Adrenal gland (tissue), 9 donors: ENCODE measurements at regions not wholly inside any gene's neighbourhood (a gene's known extent, or its start where the extent isn't known, plus 50 kb on each side); places are given as distances from the start of the nearest gene placed in this dataset.

Experiments used
- DNase-seq, 7 donors: peaks; one replicate each; pipeline ENCODE4 v3.0.0-alpha.2; 2019 to 2020
- H3K27ac ChIP-seq, 5 donors: fragments of 200-600 bp; sonication (generic) in 4 of 5; 1 replicate in 3 of 5; 2 replicates in 2 of 5; pipeline versions ENCODE4 v1.5.1 to v1.8.0; 2016 to 2020; ENCODE audit warnings: mild to moderate bottlenecking in 1 of 5
- H3K27me3 ChIP-seq: fragments of 200-600 bp; 2 replicates; pipeline ENCODE4 v1.8.0; 2021
- H3K36me3 ChIP-seq, 2 donors: fragments of 200-600 bp; replicated peaks in 1 of 2; 1 replicate in 1 of 2; 2 replicates in 1 of 2; pipeline versions ENCODE4 v1.5.1 to v1.8.0; 2018 to 2022
- H3K4me1 ChIP-seq, 2 donors: fragments of 200-600 bp; replicated peaks in 1 of 2; 1 replicate in 1 of 2; 2 replicates in 1 of 2; pipeline versions ENCODE4 v1.5.1 to v1.8.0; 2018 to 2021
- H3K4me3 ChIP-seq, 4 donors: fragments of 200-600 bp; sonication (generic) in 3 of 4; one replicate each; pipeline ENCODE4 v1.5.1; 2016 to 2018
- H3K9me3 ChIP-seq, 3 donors: fragments of 200-600 bp; sonication (generic) in 1 of 3; replicated peaks in 1 of 3; 1 replicate in 2 of 3; 2 replicates in 1 of 3; pipeline versions ENCODE4 v1.5.1 to v1.8.0; 2016 to 2021
- CTCF ChIP-seq, 6 experiments: fragments of 450-650 bp in 4 of 6; fragments of 200-600 bp in 2 of 6; sonication (generic) in 1 of 6; IDR thresholded peaks; 1 replicate in 5 of 6; 2 replicates in 1 of 6; pipeline versions ENCODE4 v1.5.1 to v1.8.0; 2016 to 2021; ENCODE audit warnings: antibody characterized with exemption in 6 of 6, mild to moderate bottlenecking in 2 of 6, moderate library complexity in 1 of 6
- POLR2A ChIP-seq, 2 donors: fragments of 450-650 bp; IDR thresholded peaks; one replicate each; pipeline ENCODE4 v1.6.1; 2017; ENCODE audit warnings: antibody characterized with exemption in 2 of 2, mild to moderate bottlenecking in 2 of 2, moderate library complexity in 1 of 2
- WGBS, 4 donors: extraction: QIAGEN DNeasy Blood & Tissue Kit in 2 of 4; methylation state at CpG; one replicate each; pipeline versions ENCODE4 v1.1.5 to v1.1.7; 2013 to 2017; 5-methylcytosine and 5-hydroxymethylcytosine counted together
- intact Hi-C, 2 donors: fragments of 100-400 bp; cut with DNase I; formaldehyde crosslinking; loops; one replicate each; pipeline versions ENCODE4 v1.14.1 to v1.15.0; 2022 to 2023
- donor health status: healthy with polysubstance abuse.
- donor health status: Bipolar disorder and iron deficiency.
- donor health status: DM: yes; HTN: yes; CAD: no.
- donor health status: DM: no; HTN: no; CAD: no.
- donor health status: DM: no; HTN: no; CAD: no.

DNA sequence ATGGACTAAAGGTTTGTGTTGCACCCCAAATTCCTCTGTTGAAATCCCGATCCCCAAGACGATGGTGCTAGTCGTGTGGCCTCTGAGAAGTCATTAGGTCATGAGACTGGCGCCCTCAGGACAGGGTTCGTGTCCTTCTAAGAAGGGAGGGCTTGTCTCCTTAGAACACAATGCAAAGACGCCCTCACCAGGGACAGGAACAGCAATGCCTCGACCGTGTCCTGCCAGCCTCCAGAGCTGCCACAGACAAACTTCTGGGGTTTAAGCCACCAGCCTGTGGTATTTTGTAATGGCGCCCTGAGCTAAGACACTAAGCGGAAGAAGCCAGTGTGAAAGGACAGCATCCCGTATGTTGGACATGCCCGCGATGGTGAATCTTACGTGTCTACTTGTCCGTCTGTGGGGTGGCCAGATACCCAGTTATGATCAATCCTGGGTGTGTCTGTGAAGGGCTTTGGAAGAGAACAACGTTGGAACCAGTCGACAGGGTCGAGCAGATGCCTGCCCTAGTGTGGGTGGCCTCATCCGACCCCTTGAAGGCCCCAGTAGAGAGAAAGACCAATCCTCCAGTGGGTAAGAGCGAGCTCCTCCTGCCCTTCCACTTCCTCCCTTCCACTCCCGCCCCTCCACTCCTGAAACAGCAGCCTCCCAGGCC, 279.2 kb upstream of the IRX2 start:
- TF ChIP-seq CTCF (IDR thresholded peaks at IDR 0.05): no peak
- no peak for TF ChIP-seq POLR2A (IDR thresholded peaks at IDR 0.05)
- Histone ChIP-seq H3K27me3 (no peaks in the 10 kb centered on the region), H3K36me3 (no peaks in the 10 kb centered on the region), H3K9me3 (no peaks in the 10 kb centered on the region), H3K27ac (no peak overlapping the region), H3K4me1 (no peaks in the 10 kb centered on the region), H3K4me3 (no peak overlapping the region)
- intact Hi-C loops: no loop called here
- 79 to 84% (median 81%) methylated on average over 17 to 21 of the region's 21 CpGs for WGBS, 4 donors
- peak in 1 of 7 donors; percentile 13 for DNase-seq

DNA sequence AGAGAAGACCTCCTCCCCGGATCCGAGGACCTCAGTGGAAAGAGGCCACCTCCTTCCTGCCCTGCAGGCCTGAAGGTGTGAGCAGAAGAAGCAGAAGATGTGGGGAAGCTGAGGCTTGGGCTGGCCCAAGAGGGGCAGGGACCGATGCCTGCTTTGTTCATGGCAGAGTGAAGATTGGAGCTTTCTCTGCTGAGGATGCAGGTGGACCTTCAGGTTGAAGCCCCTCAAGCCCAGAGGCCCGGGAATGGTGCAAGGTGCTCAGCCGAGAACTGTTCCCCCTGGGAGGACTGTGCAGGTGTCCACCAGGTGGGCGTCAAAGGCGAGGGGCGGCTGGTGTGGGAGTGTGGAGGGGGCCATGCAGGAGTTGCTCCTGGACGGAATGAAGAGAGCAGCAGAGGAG, 277.9 kb upstream of the IRX2 start:
- DNase-seq: peak in 1 of 7 donors; percentile 24
- H3K4me1 ChIP-seq: no peaks in the 10 kb centered on the region

DNA sequence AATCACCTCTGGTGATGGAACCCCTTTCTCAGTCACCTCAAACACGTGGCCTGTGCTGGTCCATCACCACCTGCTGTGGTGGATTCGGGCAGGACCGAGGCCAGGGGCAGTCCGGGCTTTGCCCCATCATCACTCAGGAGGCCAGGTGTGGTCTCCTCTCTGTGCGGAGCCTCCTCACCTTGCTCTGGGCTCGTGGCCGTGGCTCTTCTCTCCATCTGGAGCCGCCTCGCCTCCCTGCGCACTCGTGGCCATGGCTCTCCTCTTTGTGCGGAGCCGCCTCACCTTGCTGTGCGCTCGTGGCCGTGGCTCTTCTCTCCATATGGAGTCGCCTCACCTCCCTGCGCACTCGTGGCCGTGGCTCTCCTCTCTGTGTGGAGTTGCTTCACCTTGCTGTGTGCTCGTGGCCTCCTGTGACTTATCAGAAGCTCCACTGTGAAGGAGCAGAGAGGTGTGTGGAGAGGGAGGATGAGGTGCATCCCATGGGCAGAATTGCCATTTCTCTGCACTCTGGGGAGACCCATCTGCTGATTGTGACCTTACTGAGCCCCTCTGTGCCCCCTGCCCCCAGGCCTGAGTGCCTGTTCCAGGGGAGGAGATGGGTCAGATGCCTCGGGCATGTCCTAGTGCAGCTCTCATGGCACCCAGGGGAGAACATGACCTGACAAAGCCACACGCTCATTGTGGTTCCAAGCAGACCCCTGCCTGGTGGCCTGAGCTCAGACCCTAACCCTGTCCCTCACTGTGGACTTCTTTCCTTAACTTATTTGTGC, 276.6 kb upstream of the IRX2 start:
- no peak overlapping the region for H3K4me3 ChIP-seq

More for the DNA sequence above, 277.9 kb upstream of the IRX2 start:
- Histone ChIP-seq H3K36me3 (no peaks in the 10 kb centered on the region), H3K4me3 (no peak overlapping the region), H3K27ac (no peak overlapping the region), H3K9me3 (no peaks in the 10 kb centered on the region), H3K27me3 (no peaks in the 10 kb centered on the region)
- WGBS, 4 donors: 74 to 88% (median 81%) methylated on average over 8 to 9 of the region's 9 CpGs
- TF ChIP-seq CTCF (IDR thresholded peaks at IDR 0.05): no peak
- TF ChIP-seq POLR2A (IDR thresholded peaks at IDR 0.05): no peak
- intact Hi-C loops: no loop called here

More for the DNA sequence above, 276.6 kb upstream of the IRX2 start:
- WGBS, 4 donors: 80 to 86% (median 83%) methylated on average over 18 to 23 of the region's 23 CpGs
- intact Hi-C loops: no loop called here
- DNase-seq: peak in 1 of 7 donors; percentile 30
- H3K9me3 ChIP-seq: no peaks in the 10 kb centered on the region
- H3K36me3 ChIP-seq: no peaks in the 10 kb centered on the region
- no peaks in the 10 kb centered on the region for H3K27me3 ChIP-seq
- TF ChIP-seq CTCF (IDR thresholded peaks at IDR 0.05): no peak
- TF ChIP-seq POLR2A (IDR thresholded peaks at IDR 0.05): no peak
- no peaks in the 10 kb centered on the region for H3K4me1 ChIP-seq
- no peak overlapping the region for H3K27ac ChIP-seq
